ENCODE measurements at regions not wholly inside any gene's neighbourhood (a gene's known extent, or its start where the extent isn't known, plus 50 kb on each side); places are given as distances from the start of the nearest gene placed in this dataset.

GRCh38 chrX:26309262-26309661 lies 93.3 kb downstream of the MAGEB5 start:
- TF ChIP-seq CTCF (IDR thresholded peaks at IDR 0.05; ENCODE audit: control insufficient read depth, insufficient read depth, low read depth, low read length, missing control alignments) = no peak
- no peak overlapping the region for H3K4me3 ChIP-seq (ENCODE audit: control insufficient read depth, low read depth, low read length)
- no peak for DNase-seq (ENCODE audit: low read depth)

GRCh38 chrX:26295425-26295824 lies 79.5 kb downstream of the MAGEB5 start:
- no peak for TF ChIP-seq CTCF (IDR thresholded peaks at IDR 0.05; ENCODE audit: control insufficient read depth, insufficient read depth, low read depth, low read length, missing control alignments)
- H3K4me3 ChIP-seq (ENCODE audit: control insufficient read depth, low read depth, low read length) = no peak overlapping the region
- DNase-seq (ENCODE audit: low read depth) = no peak

DNA sequence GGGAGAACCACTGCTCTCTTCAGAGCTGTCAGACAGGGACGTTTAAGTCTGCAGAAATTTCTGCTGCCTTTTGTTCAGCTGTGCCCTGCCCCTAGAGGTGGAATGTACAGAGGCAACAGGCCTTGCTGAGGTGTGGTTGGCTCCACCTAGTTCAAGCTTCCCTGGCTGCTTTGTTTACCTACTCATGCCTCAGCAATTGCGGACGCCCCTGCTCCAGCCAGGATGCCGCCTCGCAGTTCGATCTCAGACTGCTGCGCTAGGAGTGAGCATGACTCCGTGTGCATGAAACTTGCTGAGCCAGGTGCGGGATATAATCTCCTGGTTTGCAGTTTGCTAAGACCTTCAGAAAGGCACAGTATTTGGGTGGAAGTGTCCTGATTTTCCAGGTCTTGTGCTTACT lies 70.9 kb downstream of the MAGEB5 start:
- DNase-seq (ENCODE audit: low read depth) = no peak

More for the DNA sequence above, 70.9 kb downstream of the MAGEB5 start:
- no peak overlapping the region for H3K4me3 ChIP-seq (ENCODE audit: control insufficient read depth, low read depth, low read length)
- no peak for TF ChIP-seq CTCF (IDR thresholded peaks at IDR 0.05; ENCODE audit: control insufficient read depth, insufficient read depth, low read depth, low read length, missing control alignments)
